ENCODE measurements at regions not wholly inside any gene's neighbourhood (a gene's known extent, or its start where the extent isn't known, plus 50 kb on each side); places are given as distances from the start of the nearest gene placed in this dataset.
"Not testable (repeated sequence)": the region's sequence is repeated elsewhere in the genome, so short reads cannot be mapped to it uniquely, and the experiment has no call there.

- no peak for ATAC-seq
- TF ChIP-seq POU6F1 (CRISPR knock-in tag; IDR thresholded peaks at IDR 0.05; ENCODE audit: borderline replicate concordance, low read depth) (no peak), RARB (CRISPR knock-in tag; IDR thresholded peaks at IDR 0.05) (no peak), TOX (CRISPR knock-in tag; IDR thresholded peaks at IDR 0.05; ENCODE audit: borderline replicate concordance) (no peak), CREB5 (CRISPR knock-in tag; IDR thresholded peaks at IDR 0.05; ENCODE audit: low read depth) (no peak), BACH2 (CRISPR knock-in tag; IDR thresholded peaks at IDR 0.05; ENCODE audit: borderline replicate concordance) (no peak), TSHZ2 (CRISPR knock-in tag; IDR thresholded peaks at IDR 0.05) (no peak), ISL1 (CRISPR knock-in tag; IDR thresholded peaks at IDR 0.05) (no peak), PPARA (CRISPR knock-in tag; IDR thresholded peaks at IDR 0.05; ENCODE audit: borderline replicate concordance) (no peak), CSRNP3 (CRISPR knock-in tag; IDR thresholded peaks at IDR 0.05) (no peak), ESRRG (CRISPR knock-in tag; IDR thresholded peaks at IDR 0.05) (no peak), ZC3H10 (CRISPR knock-in tag; IDR thresholded peaks at IDR 0.05) (no peak), ZFP30 (CRISPR knock-in tag; IDR thresholded peaks at IDR 0.05) (no peak)
These were observed 242.7 kb upstream of the WDFY3 start for GRCh38 chr4:85209161-85209560.

- ATAC-seq = no peak
- TF ChIP-seq CSDC2 (CRISPR knock-in tag; IDR thresholded peaks at IDR 0.05) = no peak
- no peak for TF ChIP-seq GLIS3 (CRISPR knock-in tag; IDR thresholded peaks at IDR 0.05)
- no peak for TF ChIP-seq ISL1 (CRISPR knock-in tag; IDR thresholded peaks at IDR 0.05)
- no peak for TF ChIP-seq TSHZ2 (CRISPR knock-in tag; IDR thresholded peaks at IDR 0.05)
- no peak for TF ChIP-seq ESRRG (CRISPR knock-in tag; IDR thresholded peaks at IDR 0.05)
- no peak for TF ChIP-seq CSRNP3 (CRISPR knock-in tag; IDR thresholded peaks at IDR 0.05)
- no peak for TF ChIP-seq SNAI2 (CRISPR knock-in tag; IDR thresholded peaks at IDR 0.05)
- no peak for TF ChIP-seq ZNF70 (CRISPR knock-in tag; IDR thresholded peaks at IDR 0.05)
- TF ChIP-seq ZC3H10 (CRISPR knock-in tag; IDR thresholded peaks at IDR 0.05) = no peak
- TF ChIP-seq ZNF565 (CRISPR knock-in tag; conservative IDR thresholded peaks at IDR 0.05; ENCODE audit: low read depth) = no peak
- no peak for TF ChIP-seq ZNF8 (CRISPR knock-in tag; IDR thresholded peaks at IDR 0.05)
- TF ChIP-seq ZFP3 (CRISPR knock-in tag; IDR thresholded peaks at IDR 0.05) = no peak
These were observed 243.9 kb upstream of the WDFY3 start for GRCh38 chr4:85210353-85210752.

- ATAC-seq = not testable (repeated sequence)
These were observed 250.1 kb upstream of the WDFY3 start for GRCh38 chr4:85216571-85216970.
